MM.1S (cell line): ENCODE measurements at regions not wholly inside any gene's neighbourhood (a gene's known extent, or its start where the extent isn't known, plus 50 kb on each side); places are given as distances from the start of the nearest gene placed in this dataset.
A peak's percentile ranks its signal among the peaks of the same experiment; 100 is the strongest.

ENCODE experiments used
- DNase-seq: peaks from one replicate; pipeline ENCODE4 v3.0.0-alpha.2; 2015
- H2AFZ ChIP-seq: fragments of 300-600 bp; sonication (generic); 2 replicates; pipeline ENCODE4 v1.6.0; 2016; ENCODE audit warnings: antibody characterized with exemption, low read length
- H3F3A ChIP-seq: fragments of 300-600 bp; sonication (generic); 2 replicates; pipeline ENCODE4 v1.6.1; 2016; ENCODE audit warnings: mild to moderate bottlenecking, antibody characterized with exemption, low read length, moderate library complexity, mixed read lengths; ENCODE audit not compliant: insufficient read depth
- H3K27ac ChIP-seq: fragments of 300-600 bp; sonication (generic); 2 replicates; pipeline ENCODE4 v1.5.1; 2016; ENCODE audit warnings: mild to moderate bottlenecking, low read length
- H3K27me3 ChIP-seq: fragments of 300-600 bp; sonication (generic); replicated peaks from 2 replicates; pipeline ENCODE4 v1.6.0; 2016; ENCODE audit warnings: low read length; ENCODE audit not compliant: insufficient read depth
- H3K36me3 ChIP-seq: fragments of 300-600 bp; sonication (generic); replicated peaks from 2 replicates; pipeline ENCODE4 v1.6.1; 2016; ENCODE audit warnings: mild to moderate bottlenecking, low read length, mixed read lengths; ENCODE audit not compliant: insufficient read depth
- H3K4me1 ChIP-seq: fragments of 300-600 bp; sonication (generic); 2 replicates; pipeline ENCODE4 v1.6.1; 2016; ENCODE audit warnings: low read length, mixed read lengths
- H3K4me2 ChIP-seq: fragments of 300-600 bp; sonication (generic); 2 replicates; pipeline ENCODE4 v1.6.0; 2016; ENCODE audit warnings: low read depth, low read length
- H3K4me3 ChIP-seq: fragments of 300-600 bp; sonication (generic); 2 replicates; pipeline ENCODE4 v1.5.1; 2016; ENCODE audit warnings: low read length, mixed read lengths
- H3K79me2 ChIP-seq: fragments of 300-600 bp; sonication (generic); 2 replicates; pipeline ENCODE4 v1.6.1; 2016; ENCODE audit warnings: mixed run types, low read length, mixed read lengths
- H3K9ac ChIP-seq: fragments of 300-600 bp; sonication (generic); 2 replicates; pipeline ENCODE4 v1.6.1; 2016; ENCODE audit warnings: low read length, mixed read lengths
- H3K9me2 ChIP-seq: fragments of 300-600 bp; sonication (generic); replicated peaks from 2 replicates; pipeline ENCODE4 v1.6.1; 2016; ENCODE audit warnings: mild to moderate bottlenecking, low read length, mixed read lengths; ENCODE audit not compliant: insufficient read depth
- H3K9me3 ChIP-seq: fragments of 300-600 bp; sonication (generic); replicated peaks from 2 replicates; pipeline ENCODE4 v1.6.1; 2016; ENCODE audit warnings: mild to moderate bottlenecking, low read length, mixed read lengths; ENCODE audit not compliant: insufficient read depth
- H4K20me1 ChIP-seq: fragments of 300-600 bp; sonication (generic); 2 replicates; pipeline ENCODE4 v1.6.1; 2016; ENCODE audit warnings: mild to moderate bottlenecking, low read length, moderate library complexity, mixed read lengths; ENCODE audit not compliant: insufficient read depth
- CTCF ChIP-seq: fragments of 300-600 bp; sonication (generic); IDR thresholded peaks from 2 replicates; pipeline ENCODE4 v1.5.1; 2016; ENCODE audit warnings: antibody characterized with exemption, low read length, mixed read lengths
- EZH2 ChIP-seq: fragments of 300-600 bp; sonication (generic); optimal IDR thresholded peaks from 2 replicates; pipeline ENCODE3; 2017; ENCODE audit warnings: low read depth, mild to moderate bottlenecking, antibody characterized with exemption, low read length, mixed read lengths
- EZH2phosphoT487 ChIP-seq: fragments of 300-600 bp; sonication (generic); IDR thresholded peaks from 2 replicates; pipeline ENCODE4 v1.6.1; 2018; ENCODE audit warnings: antibody characterized with exemption, low read length

DNA sequence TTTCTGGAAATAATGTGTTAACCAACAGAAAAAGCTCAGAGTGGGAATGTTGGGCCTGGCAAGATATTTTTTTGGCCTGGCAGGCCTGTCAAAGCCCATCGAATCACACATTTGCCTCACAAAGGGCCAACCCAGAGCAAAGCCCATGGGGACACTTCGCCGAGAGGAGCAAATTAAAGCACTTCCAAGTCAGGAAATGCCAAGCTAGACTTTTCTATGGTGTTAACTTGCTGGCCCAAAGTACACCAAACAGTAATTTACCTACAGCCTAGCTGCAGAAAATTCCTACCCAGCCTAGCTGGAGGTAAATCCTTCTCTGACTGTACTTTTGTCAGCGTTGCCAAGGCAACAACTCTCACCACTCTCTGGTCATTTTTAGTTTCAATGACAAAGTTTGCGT, 288.6 kb upstream of the LDB2 start:
- H3K4me1 ChIP-seq: no peaks in the 10 kb centered on the region
- DNase-seq: no peak
- no peaks in the 10 kb centered on the region for H3K79me2 ChIP-seq
- H3K4me2 ChIP-seq: no peak overlapping the region
- no peak overlapping the region for H3K27ac ChIP-seq
- H3K9me2 ChIP-seq: no peaks in the 10 kb centered on the region
- no peaks in the 10 kb centered on the region for H3K27me3 ChIP-seq
- no peaks in the 10 kb centered on the region for H3K9me3 ChIP-seq
- no peak overlapping the region for H2AFZ ChIP-seq
- no peaks in the 10 kb centered on the region for H3K36me3 ChIP-seq
- H3K9ac ChIP-seq: no peak overlapping the region
- TF ChIP-seq EZH2 (no peak), EZH2phosphoT487 (no peak)
- no peaks in the 10 kb centered on the region for H4K20me1 ChIP-seq
- H3F3A ChIP-seq: no peaks in the 10 kb centered on the region
- no peak overlapping the region for H3K4me3 ChIP-seq

DNA sequence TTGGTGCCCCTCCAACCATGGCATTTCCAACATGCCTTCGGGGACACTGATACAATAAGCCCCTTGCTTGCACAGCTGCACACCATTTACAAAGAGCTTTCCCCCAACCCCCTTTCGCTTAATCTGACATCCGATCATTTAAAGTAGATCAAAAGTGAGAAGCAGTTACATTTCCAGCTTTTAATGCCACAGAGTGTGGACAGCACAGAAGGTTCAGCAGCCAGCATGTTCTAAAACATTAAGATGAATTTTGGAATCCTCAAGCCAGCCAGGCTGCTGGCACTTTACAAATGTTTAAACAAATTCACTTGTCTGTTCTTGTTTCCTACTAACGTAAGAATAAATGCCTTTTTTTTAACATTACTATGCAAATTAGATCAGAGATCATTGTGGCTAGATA, 284.4 kb upstream of the LDB2 start:
- H3K36me3 ChIP-seq: no peaks in the 10 kb centered on the region
- H3F3A ChIP-seq: no peaks in the 10 kb centered on the region
- H4K20me1 ChIP-seq: no peaks in the 10 kb centered on the region
- no peak overlapping the region for H3K4me2 ChIP-seq
- H3K9ac ChIP-seq: no peak overlapping the region
- no peaks in the 10 kb centered on the region for H3K9me2 ChIP-seq
- no peaks in the 10 kb centered on the region for H3K4me1 ChIP-seq
- H2AFZ ChIP-seq: no peak overlapping the region
- no peak overlapping the region for H3K4me3 ChIP-seq
- no peak for DNase-seq
- no peaks in the 10 kb centered on the region for H3K9me3 ChIP-seq
- H3K27me3 ChIP-seq: no peaks in the 10 kb centered on the region
- H3K79me2 ChIP-seq: no peaks in the 10 kb centered on the region
- no peak overlapping the region for H3K27ac ChIP-seq
- TF ChIP-seq CTCF (no peak), EZH2 (no peak), EZH2phosphoT487 (no peak)

GRCh38 chr4:17174751-17175150, 276.3 kb upstream of the LDB2 start:
- no peak overlapping the region for H3K4me2 ChIP-seq
- no peak overlapping the region for H3K9ac ChIP-seq
- H4K20me1 ChIP-seq: no peaks in the 10 kb centered on the region
- H2AFZ ChIP-seq: no peak overlapping the region
- H3K36me3 ChIP-seq: no peaks in the 10 kb centered on the region
- H3K4me1 ChIP-seq: no peaks in the 10 kb centered on the region
- no peaks in the 10 kb centered on the region for H3K9me2 ChIP-seq
- no peak overlapping the region for H3K4me3 ChIP-seq
- H3F3A ChIP-seq: no peaks in the 10 kb centered on the region
- H3K79me2 ChIP-seq: no peaks in the 10 kb centered on the region
- no peaks in the 10 kb centered on the region for H3K27me3 ChIP-seq
- no peak for TF ChIP-seq CTCF
- TF ChIP-seq EZH2phosphoT487: no peak
- H3K9me3 ChIP-seq: no peaks in the 10 kb centered on the region
- no peak overlapping the region for H3K27ac ChIP-seq
- DNase-seq: no peak

GRCh38 chr4:17173300-17173699, 274.9 kb upstream of the LDB2 start:
- no peak overlapping the region for H3K4me2 ChIP-seq
- TF ChIP-seq CTCF: 0 out of 2 replicates have a peak, but pooled peaks have one; percentile 10
- TF ChIP-seq EZH2: no peak
- TF ChIP-seq EZH2phosphoT487: no peak

More at GRCh38 chr4:17173300-17173699, 274.9 kb upstream of the LDB2 start:
- H3K27ac ChIP-seq: no peak overlapping the region
- no peak overlapping the region for H2AFZ ChIP-seq
- no peaks in the 10 kb centered on the region for H3K27me3 ChIP-seq
- H3K79me2 ChIP-seq: no peaks in the 10 kb centered on the region
- H3K36me3 ChIP-seq: no peaks in the 10 kb centered on the region
- no peak overlapping the region for H3K9ac ChIP-seq
- no peak overlapping the region for H3K4me3 ChIP-seq
- H3K9me3 ChIP-seq: no peaks in the 10 kb centered on the region
- H3K9me2 ChIP-seq: no peaks in the 10 kb centered on the region
- no peak for DNase-seq
- no peaks in the 10 kb centered on the region for H3F3A ChIP-seq
- H3K4me1 ChIP-seq: no peaks in the 10 kb centered on the region
- no peaks in the 10 kb centered on the region for H4K20me1 ChIP-seq
